Neural cell (in vitro differentiated cells): ENCODE measurements at regions not wholly inside any gene's neighbourhood (a gene's known extent, or its start where the extent isn't known, plus 50 kb on each side); places are given as distances from the start of the nearest gene placed in this dataset.

Experiments
- CTCF ChIP-seq: fragments of 450-650 bp; IDR thresholded peaks from 2 replicates; pipeline ENCODE4 v1.5.1; 2014; ENCODE audit warnings: antibody characterized with exemption, mild to moderate bottlenecking, moderate library complexity; ENCODE audit not compliant: poor library complexity, severe bottlenecking
- EP300 ChIP-seq: fragments of 450-650 bp; conservative IDR thresholded peaks from 2 replicates; pipeline ENCODE4 v1.6.1; 2014; ENCODE audit warnings: antibody characterized with exemption, mild to moderate bottlenecking, moderate library complexity; ENCODE audit not compliant: poor library complexity, severe bottlenecking
- MXI1 ChIP-seq: fragments of 450-650 bp; conservative IDR thresholded peaks from 2 replicates; pipeline ENCODE4 v1.6.1; 2014; ENCODE audit warnings: antibody characterized with exemption, mild to moderate bottlenecking; ENCODE audit not compliant: poor library complexity, severe bottlenecking
- POLR2AphosphoS5 ChIP-seq: IDR thresholded peaks from 2 replicates; pipeline ENCODE4 v1.6.1; 2012
- REST ChIP-seq: IDR thresholded peaks from 2 replicates; pipeline ENCODE4 v1.6.1; 2012; ENCODE audit warnings: borderline replicate concordance

DNA sequence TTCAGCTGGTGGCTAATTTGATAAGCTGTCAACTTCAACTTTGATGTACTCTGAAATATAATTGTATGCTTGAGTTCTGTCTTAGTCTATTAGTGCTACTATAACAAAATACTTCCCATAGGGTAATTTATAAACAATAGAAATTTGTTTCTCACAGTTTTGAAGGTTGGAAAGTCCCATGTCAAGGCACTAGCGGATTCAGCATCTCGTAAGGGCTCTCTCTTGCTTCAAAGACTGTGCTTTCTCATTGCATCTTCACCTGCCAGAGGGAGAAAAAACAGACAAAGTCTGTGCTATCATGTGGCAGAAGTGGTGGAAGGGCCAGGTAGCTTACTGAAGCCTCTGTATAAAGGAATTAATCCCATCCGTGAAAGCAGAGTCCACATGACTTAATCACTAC lies 409.2 kb downstream of the CDH7 start:
- no peak for TF ChIP-seq CTCF
- no peak for TF ChIP-seq REST
- TF ChIP-seq POLR2AphosphoS5, result no peak
- TF ChIP-seq MXI1, result no peak
- TF ChIP-seq EP300, result no peak
